ENCODE measurements at regions not wholly inside any gene's neighbourhood (a gene's known extent, or its start where the extent isn't known, plus 50 kb on each side); places are given as distances from the start of the nearest gene placed in this dataset.

- no peaks in the 10 kb centered on the region for H3K9me3 ChIP-seq (replicated peaks; ENCODE audit: insufficient read depth, low read length)
- H4K20me1 ChIP-seq (ENCODE audit: insufficient read depth, low read length), result no peaks in the 10 kb centered on the region
- no peaks in the 10 kb centered on the region for H3F3A ChIP-seq (ENCODE audit: insufficient read depth, low read length)
- H3K9me2 ChIP-seq (replicated peaks; ENCODE audit: insufficient read depth, low read length), result no peaks in the 10 kb centered on the region
- H3K4me1 ChIP-seq (ENCODE audit: low read length), result no peaks in the 10 kb centered on the region
- H3K4me3 ChIP-seq (ENCODE audit: low read length), result no peak overlapping the region
- no peaks in the 10 kb centered on the region for H3K36me3 ChIP-seq (replicated peaks; ENCODE audit: insufficient read depth, low read length)
- H3K9ac ChIP-seq (ENCODE audit: low read length), result no peak overlapping the region
- H3K4me2 ChIP-seq (ENCODE audit: low read depth, low read length), result no peak overlapping the region
- TF ChIP-seq EZH2 (optimal IDR thresholded peaks at IDR 0.05; ENCODE audit: low read depth, low read length) (no peak), CTCF (IDR thresholded peaks at IDR 0.05; ENCODE audit: low read length) (no peak), EZH2phosphoT487 (IDR thresholded peaks at IDR 0.05; ENCODE audit: low read length) (no peak)
- no peaks in the 10 kb centered on the region for H3K79me2 ChIP-seq (ENCODE audit: low read length)
- H3K27ac ChIP-seq (ENCODE audit: low read length), result no peak overlapping the region
- DNase-seq, result no peak
- no peaks in the 10 kb centered on the region for H3K27me3 ChIP-seq (replicated peaks; ENCODE audit: insufficient read depth, low read length)
- no peak overlapping the region for H2AFZ ChIP-seq (ENCODE audit: low read length)
Measured at GRCh38 chr7:113172726-113173125, 54.4 kb upstream of the SMIM30 start.

GRCh38 chr7:113170591-113170990, 52.2 kb upstream of the SMIM30 start:
- Histone ChIP-seq H3K36me3 (replicated peaks; ENCODE audit: insufficient read depth, low read length) (no peaks in the 10 kb centered on the region), H3K79me2 (ENCODE audit: low read length) (no peaks in the 10 kb centered on the region), H3K4me1 (ENCODE audit: low read length) (no peaks in the 10 kb centered on the region), H3K9me3 (replicated peaks; ENCODE audit: insufficient read depth, low read length) (no peaks in the 10 kb centered on the region), H3K9ac (ENCODE audit: low read length) (no peak overlapping the region), H3K27ac (ENCODE audit: low read length) (no peak overlapping the region), H4K20me1 (ENCODE audit: insufficient read depth, low read length) (no peaks in the 10 kb centered on the region), H3K27me3 (replicated peaks; ENCODE audit: insufficient read depth, low read length) (no peaks in the 10 kb centered on the region), H3K9me2 (replicated peaks; ENCODE audit: insufficient read depth, low read length) (no peaks in the 10 kb centered on the region), H3K4me2 (ENCODE audit: low read depth, low read length) (no peak overlapping the region), H3K4me3 (ENCODE audit: low read length) (no peak overlapping the region), H3F3A (ENCODE audit: insufficient read depth, low read length) (no peaks in the 10 kb centered on the region), H2AFZ (ENCODE audit: low read length) (no peak overlapping the region)
- no peak for TF ChIP-seq EZH2phosphoT487 (IDR thresholded peaks at IDR 0.05; ENCODE audit: low read length)
- no peak for DNase-seq
